ENCODE measurements at regions not wholly inside any gene's neighbourhood (a gene's known extent, or its start where the extent isn't known, plus 50 kb on each side); places are given as distances from the start of the nearest gene placed in this dataset.

GRCh38 chr6:166009385-166010031 is 158.1 kb downstream of the TBXT start:
- H3K27me3 ChIP-seq (ENCODE audit: insufficient read depth, low read depth, low read length), result peaks cover 3% of the 10 kb centered on the region

More at GRCh38 chr6:166009385-166010031, 158.1 kb downstream of the TBXT start:
- Histone ChIP-seq H4K20me1 (ENCODE audit: insufficient read depth) (no peaks in the 10 kb centered on the region), H3K4me3 (ENCODE audit: low read length) (peak overlapping the region; percentile 74), H3K79me2 (replicated peaks; ENCODE audit: insufficient read depth, low read length) (no peaks in the 10 kb centered on the region), H3F3A (ENCODE audit: insufficient read depth, low read length, poor library complexity, severe bottlenecking) (peaks cover 14% of the 10 kb centered on the region), H3K9me2 (ENCODE audit: insufficient read depth, low read length) (no peaks in the 10 kb centered on the region), H3K36me3 (ENCODE audit: insufficient read depth, low read length) (no peaks in the 10 kb centered on the region), H3K9ac (ENCODE audit: low read length) (peak overlapping the region; percentile 82), H3K9me3 (ENCODE audit: low read length) (no peaks in the 10 kb centered on the region), H3K27ac (ENCODE audit: low read length) (peak overlapping the region; percentile 89), H3K4me2 (ENCODE audit: low read length) (peak overlapping the region; percentile 91), H2AFZ (ENCODE audit: low read depth, low read length) (peak overlapping the region; percentile 62)
- TF ChIP-seq EP300 (conservative IDR thresholded peaks at IDR 0.05; ENCODE audit: poor library complexity, severe bottlenecking), result no peak
- TF ChIP-seq SMC3 (conservative IDR thresholded peaks at IDR 0.05; ENCODE audit: poor library complexity), result no peak
- no peak for TF ChIP-seq TAF1 (IDR thresholded peaks at IDR 0.05; ENCODE audit: low read depth)
- TF ChIP-seq CTCF (IDR thresholded peaks at IDR 0.05; ENCODE audit: poor library complexity, severe bottlenecking), result no peak
- TF ChIP-seq RAD21 (conservative IDR thresholded peaks at IDR 0.05), result no peak
- no peak for TF ChIP-seq POLR2AphosphoS5 (IDR thresholded peaks at IDR 0.05)
- no peak for TF ChIP-seq MXI1 (conservative IDR thresholded peaks at IDR 0.05; ENCODE audit: poor library complexity, severe bottlenecking)
- TF ChIP-seq EZH2 (IDR thresholded peaks at IDR 0.05; ENCODE audit: borderline replicate concordance, insufficient read depth, low read length, poor library complexity, severe bottlenecking), result no peak
- no peak for TF ChIP-seq REST (IDR thresholded peaks at IDR 0.05; ENCODE audit: borderline replicate concordance)

Measured in neural cell (in vitro differentiated cells).